Rectal smooth muscle tissue (tissue), 1 donor: ENCODE measurements at regions not wholly inside any gene's neighbourhood (a gene's known extent, or its start where the extent isn't known, plus 50 kb on each side); places are given as distances from the start of the nearest gene placed in this dataset.

Source experiments
- H3K27ac ChIP-seq: one replicate; pipeline ENCODE4 v1.7.0; 2013; ENCODE audit warnings: low read depth, low read length, inconsistent platforms
- H3K27me3 ChIP-seq: one replicate; pipeline ENCODE4 v1.7.0; 2013; ENCODE audit warnings: low read length; ENCODE audit not compliant: control insufficient read depth, insufficient read depth
- H3K36me3 ChIP-seq: one replicate; pipeline ENCODE4 v1.7.0; 2013; ENCODE audit warnings: low read length; ENCODE audit not compliant: control insufficient read depth, insufficient read depth
- H3K4me1 ChIP-seq: one replicate; pipeline ENCODE4 v1.7.0; 2013; ENCODE audit warnings: low read length; ENCODE audit not compliant: control insufficient read depth, insufficient read depth
- H3K4me3 ChIP-seq: one replicate; pipeline ENCODE4 v1.7.0; 2013; ENCODE audit warnings: low read length
- H3K9ac ChIP-seq: one replicate; pipeline ENCODE4 v1.7.0; 2013; ENCODE audit warnings: low read length

- no peaks in the 10 kb centered on the region for H3K4me1 ChIP-seq
- H3K27me3 ChIP-seq, result no peaks in the 10 kb centered on the region
- no peaks in the 10 kb centered on the region for H3K36me3 ChIP-seq
- H3K9ac ChIP-seq, result no peak overlapping the region
- no peak overlapping the region for H3K27ac ChIP-seq
- H3K4me3 ChIP-seq, result no peak overlapping the region
These were observed 250.0 kb upstream of the PDZRN3 start for GRCh38 chr3:73874606-73875369.

- Histone ChIP-seq H3K36me3 (no peaks in the 10 kb centered on the region), H3K27me3 (no peaks in the 10 kb centered on the region), H3K4me1 (no peaks in the 10 kb centered on the region), H3K9ac (no peak overlapping the region), H3K4me3 (no peak overlapping the region), H3K27ac (no peak overlapping the region)
These were observed 249.4 kb upstream of the PDZRN3 start for GRCh38 chr3:73874161-73874560.

DNA sequence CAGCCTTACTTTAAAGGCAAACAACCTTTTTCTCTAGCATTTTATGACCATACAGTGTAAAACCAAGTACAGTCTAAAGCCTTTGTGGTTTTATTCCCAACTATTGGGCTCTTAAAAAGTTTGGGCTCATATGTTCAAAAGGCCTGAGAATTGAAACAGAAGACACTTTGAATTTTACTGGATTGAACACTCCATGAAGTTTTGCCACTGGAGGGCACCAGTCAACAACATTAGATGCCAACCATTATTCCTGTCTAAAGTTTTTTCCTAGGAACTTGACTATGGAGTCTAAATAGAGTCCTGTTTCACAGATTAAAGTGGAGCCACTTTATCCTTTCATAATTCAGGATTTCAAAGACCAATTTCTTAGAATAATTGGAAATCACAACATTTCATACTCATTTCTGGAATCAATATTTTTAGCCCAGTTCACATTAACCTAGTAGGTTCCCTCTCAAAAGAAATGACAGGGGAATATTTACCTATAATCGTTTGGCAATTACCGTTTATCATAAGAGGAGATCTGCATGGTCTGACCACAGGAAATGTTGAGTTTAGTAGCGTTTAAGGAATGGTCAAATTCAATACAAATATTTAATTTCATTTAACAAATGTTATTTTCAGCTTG lies 244.1 kb upstream of the PDZRN3 start:
- Histone ChIP-seq H3K36me3 (no peaks in the 10 kb centered on the region), H3K4me3 (no peak overlapping the region), H3K9ac (no peak overlapping the region), H3K27ac (no peak overlapping the region), H3K27me3 (no peaks in the 10 kb centered on the region), H3K4me1 (no peaks in the 10 kb centered on the region)

DNA sequence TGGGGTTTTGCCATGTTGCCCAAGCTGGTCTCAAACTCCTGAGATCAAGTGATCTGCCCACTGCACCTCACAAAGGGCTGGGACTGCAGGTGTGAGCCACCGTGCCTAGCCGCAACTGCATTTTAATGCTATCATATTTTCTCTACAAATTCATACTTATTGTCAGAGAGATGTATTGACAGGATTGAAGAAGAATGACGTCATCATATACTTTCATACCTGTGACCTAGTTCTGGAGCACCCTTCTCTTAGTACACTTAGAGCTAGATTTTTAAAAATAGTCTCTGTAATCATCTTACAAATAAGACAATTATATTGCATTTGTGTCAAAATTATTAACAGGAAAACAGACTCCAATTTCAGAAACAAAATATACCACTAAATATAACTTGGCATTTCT lies 242.8 kb upstream of the PDZRN3 start:
- H3K9ac ChIP-seq, result no peak overlapping the region
- no peaks in the 10 kb centered on the region for H3K36me3 ChIP-seq
- no peaks in the 10 kb centered on the region for H3K27me3 ChIP-seq
- H3K27ac ChIP-seq, result no peak overlapping the region
- H3K4me1 ChIP-seq, result no peaks in the 10 kb centered on the region
- no peak overlapping the region for H3K4me3 ChIP-seq

DNA sequence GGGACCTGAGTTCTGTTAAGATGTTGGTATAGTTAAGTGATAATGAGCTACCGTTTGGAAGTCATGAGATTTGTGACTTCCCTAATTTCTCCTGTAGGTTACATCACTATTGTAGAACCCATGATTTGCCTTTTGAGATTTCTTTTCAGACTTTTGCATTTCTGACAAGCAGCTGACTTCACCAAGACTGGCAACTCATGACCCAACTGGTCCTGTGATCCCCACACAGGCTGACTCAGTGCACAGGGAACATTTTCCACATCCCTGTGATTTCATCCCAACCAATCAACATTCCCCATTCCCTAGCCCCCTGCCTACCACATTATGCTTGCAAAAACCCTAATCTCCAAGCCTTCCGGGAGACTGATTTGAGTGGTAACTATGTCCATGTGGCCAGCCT lies 242.1 kb upstream of the PDZRN3 start:
- no peak overlapping the region for H3K4me3 ChIP-seq
- no peaks in the 10 kb centered on the region for H3K4me1 ChIP-seq
- no peak overlapping the region for H3K9ac ChIP-seq
- H3K36me3 ChIP-seq, result no peaks in the 10 kb centered on the region
- no peaks in the 10 kb centered on the region for H3K27me3 ChIP-seq
- no peak overlapping the region for H3K27ac ChIP-seq

- Histone ChIP-seq H3K9ac (no peak overlapping the region), H3K27ac (no peak overlapping the region), H3K27me3 (no peaks in the 10 kb centered on the region), H3K36me3 (no peaks in the 10 kb centered on the region), H3K4me3 (no peak overlapping the region), H3K4me1 (no peaks in the 10 kb centered on the region)
These were observed 238.9 kb upstream of the PDZRN3 start for GRCh38 chr3:73863546-73864079.

- Histone ChIP-seq H3K9ac (no peak overlapping the region), H3K4me1 (no peaks in the 10 kb centered on the region), H3K4me3 (no peak overlapping the region), H3K27ac (no peak overlapping the region), H3K27me3 (no peaks in the 10 kb centered on the region), H3K36me3 (no peaks in the 10 kb centered on the region)
These were observed 231.1 kb upstream of the PDZRN3 start for GRCh38 chr3:73855813-73856212.

GRCh38 chr3:73848173-73848906 lies 223.6 kb upstream of the PDZRN3 start:
- Histone ChIP-seq H3K36me3 (no peaks in the 10 kb centered on the region), H3K4me3 (no peak overlapping the region), H3K27me3 (no peaks in the 10 kb centered on the region), H3K9ac (no peak overlapping the region), H3K4me1 (no peaks in the 10 kb centered on the region), H3K27ac (no peak overlapping the region)

GRCh38 chr3:73846951-73847350 lies 222.2 kb upstream of the PDZRN3 start:
- Histone ChIP-seq H3K9ac (no peak overlapping the region), H3K4me3 (no peak overlapping the region), H3K36me3 (no peaks in the 10 kb centered on the region), H3K4me1 (no peaks in the 10 kb centered on the region), H3K27ac (no peak overlapping the region), H3K27me3 (no peaks in the 10 kb centered on the region)

GRCh38 chr3:73839032-73839431 lies 214.3 kb upstream of the PDZRN3 start:
- no peak overlapping the region for H3K27ac ChIP-seq
- H3K27me3 ChIP-seq, result no peaks in the 10 kb centered on the region
- no peaks in the 10 kb centered on the region for H3K36me3 ChIP-seq
- H3K4me1 ChIP-seq, result no peaks in the 10 kb centered on the region
- no peak overlapping the region for H3K9ac ChIP-seq
- H3K4me3 ChIP-seq, result no peak overlapping the region

GRCh38 chr3:73835945-73836344 lies 211.2 kb upstream of the PDZRN3 start:
- Histone ChIP-seq H3K4me3 (no peak overlapping the region), H3K27ac (no peak overlapping the region)

GRCh38 chr3:73832426-73832825 lies 207.7 kb upstream of the PDZRN3 start:
- no peak overlapping the region for H3K9ac ChIP-seq
- no peaks in the 10 kb centered on the region for H3K27me3 ChIP-seq
- no peak overlapping the region for H3K27ac ChIP-seq
- no peaks in the 10 kb centered on the region for H3K36me3 ChIP-seq
- H3K4me1 ChIP-seq, result peaks cover 5% of the 10 kb centered on the region
- H3K4me3 ChIP-seq, result no peak overlapping the region

More at GRCh38 chr3:73835945-73836344, 211.2 kb upstream of the PDZRN3 start:
- Histone ChIP-seq H3K36me3 (no peaks in the 10 kb centered on the region), H3K9ac (no peak overlapping the region), H3K27me3 (no peaks in the 10 kb centered on the region), H3K4me1 (no peaks in the 10 kb centered on the region)
